TTC549 (cell line): ENCODE measurements at regions not wholly inside any gene's neighbourhood (a gene's known extent, or its start where the extent isn't known, plus 50 kb on each side); places are given as distances from the start of the nearest gene placed in this dataset.

Experiments used
- FAIRE-seq: peaks from 2 replicates; lab custom pipeline; 2012; peaks lifted over from hg19 to GRCh38; lab: Jason Lieb, UNC

DNA sequence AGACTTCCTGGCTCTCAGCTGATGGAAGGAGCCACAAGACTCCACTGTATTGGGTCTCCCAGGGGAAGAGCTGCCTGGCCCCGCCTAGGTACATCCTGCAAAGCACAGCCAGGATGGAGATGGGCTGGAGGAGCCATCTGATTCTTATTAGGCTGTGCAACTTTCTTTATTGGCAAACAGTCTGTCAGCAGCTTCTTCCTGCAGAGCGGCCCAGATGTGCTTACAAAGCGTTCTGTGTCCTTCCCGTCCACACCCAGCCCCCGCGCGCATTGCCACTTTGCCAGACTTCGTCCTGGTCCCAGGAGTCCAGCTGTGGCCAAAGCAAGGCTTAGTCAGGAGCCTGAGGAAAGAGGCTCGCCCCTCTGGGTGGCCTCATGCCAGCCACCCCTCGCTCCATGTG lies 409.3 kb downstream of the ZNF536 start:
- no peak for FAIRE-seq

DNA sequence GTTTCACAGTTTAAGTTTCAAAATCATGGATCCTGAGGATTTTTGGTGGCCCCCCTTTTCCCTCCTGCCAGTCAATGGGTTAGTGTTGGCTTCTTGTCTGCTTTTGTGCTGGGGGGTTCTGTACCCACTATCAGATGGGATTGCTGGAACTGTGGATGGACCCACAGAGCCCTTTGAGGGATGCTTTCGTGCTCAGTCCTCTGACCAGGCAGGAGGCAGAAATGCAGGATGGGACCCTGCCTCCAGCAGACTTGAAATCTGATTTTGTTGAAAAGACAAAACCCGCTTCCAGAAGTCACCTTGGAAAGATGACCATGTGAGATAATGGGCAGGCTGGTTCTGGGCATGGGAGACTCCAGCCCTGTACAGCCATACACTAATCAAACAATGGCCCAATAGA lies 408.9 kb downstream of the ZNF536 start:
- no peak for FAIRE-seq

DNA sequence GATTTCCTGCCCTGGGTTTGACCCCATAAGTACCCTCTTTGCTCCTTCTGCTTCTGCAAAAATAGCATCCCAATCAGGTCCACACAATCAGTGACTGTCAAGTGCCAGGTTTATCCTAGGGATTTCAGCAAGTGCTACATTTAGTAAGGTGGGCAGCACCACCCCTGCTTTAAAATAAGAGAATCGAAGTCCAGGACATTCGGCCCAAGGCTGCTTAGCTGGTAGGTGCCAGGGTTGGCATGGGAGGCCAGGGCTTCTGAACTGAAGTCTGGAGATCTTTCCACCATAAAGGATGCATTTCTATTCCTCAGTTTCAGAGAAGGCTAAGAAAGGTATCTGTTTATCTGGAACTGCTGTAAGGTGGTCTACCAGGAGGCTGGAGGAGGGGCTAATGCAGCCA lies 408.3 kb downstream of the ZNF536 start:
- FAIRE-seq, result no peak

DNA sequence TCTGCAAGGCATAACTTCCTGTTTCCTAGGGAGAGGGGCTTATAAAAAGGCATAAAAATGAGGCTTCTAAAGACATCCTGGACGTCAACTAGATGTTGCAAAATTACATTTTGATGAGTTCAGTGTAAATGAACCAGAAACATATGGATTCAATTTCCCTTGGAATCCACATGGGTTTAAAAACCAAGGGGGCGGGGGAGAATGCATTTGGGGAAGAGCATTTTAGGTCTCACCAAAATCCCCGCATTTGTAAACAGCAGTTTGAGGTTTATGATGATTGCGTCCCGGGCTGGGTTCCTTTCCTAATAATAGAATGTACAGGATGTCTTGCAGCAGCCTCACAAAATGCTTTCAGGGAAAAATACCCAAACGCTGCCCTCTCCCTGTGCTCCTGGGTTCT lies 407.8 kb downstream of the ZNF536 start:
- FAIRE-seq, result no peak

DNA sequence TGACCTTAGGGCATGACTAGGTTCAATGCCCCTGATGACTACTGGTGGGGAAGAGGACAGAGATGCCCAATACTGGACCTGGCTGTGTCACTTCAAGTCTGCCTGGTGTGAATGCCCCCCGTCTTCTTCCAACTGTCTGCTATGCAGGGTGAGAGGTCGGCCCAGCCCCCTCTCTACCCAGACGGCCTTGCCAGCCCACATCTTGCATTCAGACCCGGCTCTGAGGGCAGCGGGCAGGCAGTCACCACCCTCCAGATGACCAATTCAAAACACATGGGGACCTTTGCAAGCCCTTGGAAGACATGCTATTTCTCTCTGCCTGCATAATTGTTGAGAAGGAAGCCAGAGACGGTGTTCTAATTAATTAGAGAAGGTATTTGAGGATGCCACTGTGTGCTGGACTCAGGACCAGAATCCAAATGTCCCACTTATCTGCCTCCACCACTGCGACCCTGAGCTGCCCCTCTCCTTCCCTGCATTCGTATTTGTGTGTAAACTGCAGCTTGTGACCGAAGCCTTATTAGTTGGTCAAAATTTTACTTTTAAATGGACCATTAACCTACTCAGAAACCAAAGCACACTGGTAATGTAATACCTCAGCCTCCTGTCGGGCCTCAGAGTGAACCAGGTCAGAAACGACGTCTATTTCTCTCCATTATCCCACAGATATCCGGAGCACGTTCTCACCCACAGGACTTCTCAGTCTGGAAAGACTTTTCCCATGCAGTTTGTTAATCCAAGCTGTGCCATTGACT lies 407.0 kb downstream of the ZNF536 start:
- no peak for FAIRE-seq

DNA sequence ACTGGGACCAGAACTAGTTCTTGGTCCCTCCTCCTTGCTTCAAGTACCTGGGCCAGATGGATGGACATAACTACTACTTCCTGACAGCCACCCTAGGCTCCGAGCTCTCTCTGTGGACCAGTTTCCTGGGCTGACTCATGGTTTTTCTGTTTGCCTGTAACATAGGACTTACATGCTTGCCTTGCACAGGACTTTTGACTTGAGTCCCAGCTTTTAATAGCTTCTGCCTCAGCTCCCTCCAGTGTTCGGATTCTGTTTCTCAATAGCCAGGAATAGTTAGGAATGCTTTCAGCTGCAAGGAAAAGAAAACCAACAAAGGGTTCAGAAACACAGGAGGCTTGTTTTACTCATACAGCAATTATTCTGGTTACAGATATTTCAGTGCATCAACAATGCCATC lies 405.9 kb downstream of the ZNF536 start:
- FAIRE-seq, result no peak

DNA sequence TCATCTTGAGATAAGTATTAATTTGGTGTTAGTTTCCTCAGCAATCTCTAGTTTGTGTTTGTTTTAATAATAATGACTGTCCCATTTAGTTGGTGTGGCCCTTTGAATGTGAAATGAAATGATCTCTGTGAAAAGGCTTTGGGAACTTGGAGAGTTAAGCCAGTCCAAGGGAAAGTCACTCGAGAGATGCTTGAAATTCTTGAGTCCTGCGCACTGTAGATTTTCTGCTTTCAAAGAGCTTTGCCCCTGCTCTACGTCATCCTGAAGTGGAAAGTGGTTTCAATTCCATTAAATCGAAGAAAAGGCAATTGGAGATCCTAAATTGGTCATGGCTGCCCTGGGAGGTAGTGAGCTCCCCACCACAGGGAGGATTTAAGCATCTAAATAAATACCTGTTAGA lies 403.8 kb downstream of the ZNF536 start:
- no peak for FAIRE-seq

DNA sequence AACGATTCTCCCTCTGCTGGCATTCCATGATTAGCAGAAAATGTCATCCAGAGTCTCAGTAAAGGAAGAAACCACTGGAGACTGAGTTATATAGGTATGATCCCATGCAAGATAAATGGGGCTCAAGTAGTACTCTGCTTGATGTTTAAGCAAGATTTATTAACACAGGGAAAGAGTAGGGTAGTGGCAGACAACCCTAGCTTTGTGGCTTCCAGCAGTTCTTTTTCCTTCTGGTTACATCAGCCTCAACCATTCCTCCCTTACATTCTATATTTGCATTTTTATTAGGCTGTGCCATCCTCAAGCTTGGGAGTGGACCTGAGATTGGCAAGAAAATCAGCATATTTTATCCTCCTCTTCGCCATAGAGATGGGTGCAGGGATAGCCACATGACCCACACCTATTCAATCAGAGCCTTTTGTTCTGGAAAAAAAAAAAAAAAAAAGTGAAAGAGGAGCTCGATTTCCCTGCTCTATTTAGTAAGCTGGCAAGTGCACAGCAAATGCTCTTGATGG lies 402.1 kb downstream of the ZNF536 start:
- no peak for FAIRE-seq

DNA sequence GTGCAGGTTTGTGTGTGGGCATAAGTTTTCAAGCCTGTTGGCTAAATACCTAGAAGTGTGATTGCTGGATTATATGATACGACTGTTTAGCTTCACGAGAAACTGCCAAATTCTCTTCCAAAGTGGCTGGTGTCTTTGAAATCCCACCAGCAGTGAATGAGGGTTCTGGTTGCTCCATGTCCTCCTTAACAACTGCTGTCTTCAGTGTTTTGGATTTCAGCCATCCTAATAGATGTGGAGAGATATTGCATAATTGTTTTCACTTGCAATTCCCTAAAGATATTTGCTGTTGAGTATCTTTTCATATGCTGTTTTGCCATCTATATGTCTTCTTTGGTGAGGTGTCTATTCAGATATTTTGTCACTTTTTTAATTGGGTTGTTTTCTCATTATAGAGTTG lies 390.5 kb downstream of the ZNF536 start:
- FAIRE-seq, result no peak

DNA sequence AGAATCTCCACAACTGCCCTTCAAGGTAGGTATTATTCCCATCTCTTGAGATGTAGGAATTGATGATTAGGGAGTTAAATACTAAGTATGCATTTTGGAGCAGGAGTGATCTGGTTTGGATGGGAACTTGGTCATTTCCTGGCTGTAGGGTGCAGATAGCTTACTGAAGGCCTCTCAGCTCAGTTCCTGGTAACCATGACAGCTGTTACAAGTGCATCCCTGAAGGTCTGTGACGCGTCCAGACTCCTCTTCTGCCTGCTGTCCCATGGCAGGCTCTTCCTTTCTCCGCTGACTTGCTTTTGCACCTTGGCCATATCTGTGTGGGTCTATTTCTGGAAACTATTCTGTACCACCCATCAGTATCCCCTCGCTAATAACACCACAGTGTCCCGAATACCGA lies 387.8 kb downstream of the ZNF536 start:
- FAIRE-seq, result no peak

DNA sequence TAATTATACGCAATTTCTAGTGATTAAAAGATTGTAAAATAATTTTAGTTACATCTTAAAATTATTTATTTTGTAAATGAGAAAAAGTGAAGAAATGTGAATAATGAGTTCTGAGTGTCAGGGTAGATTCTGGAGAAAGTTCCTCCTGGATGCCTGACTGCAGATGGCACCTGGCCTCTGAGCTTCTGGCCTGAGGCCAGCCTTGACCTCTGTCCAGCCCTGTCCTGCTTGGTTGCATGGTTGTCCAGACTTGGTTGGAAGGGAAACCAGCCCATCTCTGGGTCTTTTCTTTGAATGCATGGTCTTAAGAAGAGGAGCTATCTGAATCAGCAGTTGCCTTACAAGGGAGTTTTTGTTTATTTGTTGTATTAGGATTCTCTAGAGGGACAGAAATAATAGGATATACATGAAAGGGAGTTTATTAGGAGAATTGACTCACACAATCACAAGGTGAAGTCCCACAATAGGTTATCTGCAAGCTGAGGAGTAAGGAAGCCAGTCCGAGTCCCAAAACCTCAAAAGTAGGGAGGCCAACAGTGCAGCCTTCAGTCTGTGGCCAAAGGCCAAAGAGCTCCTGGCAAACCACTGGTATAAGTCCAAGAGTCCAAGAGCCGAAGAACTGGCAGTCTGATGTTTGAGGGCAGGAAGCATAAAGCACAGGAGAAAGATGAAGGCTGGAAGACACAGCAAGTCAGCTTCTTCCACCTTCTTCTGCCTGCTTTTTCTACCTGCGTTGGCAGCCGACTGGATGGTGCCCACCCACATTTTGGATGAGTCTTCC lies 385.8 kb downstream of the ZNF536 start:
- FAIRE-seq, result no peak

DNA sequence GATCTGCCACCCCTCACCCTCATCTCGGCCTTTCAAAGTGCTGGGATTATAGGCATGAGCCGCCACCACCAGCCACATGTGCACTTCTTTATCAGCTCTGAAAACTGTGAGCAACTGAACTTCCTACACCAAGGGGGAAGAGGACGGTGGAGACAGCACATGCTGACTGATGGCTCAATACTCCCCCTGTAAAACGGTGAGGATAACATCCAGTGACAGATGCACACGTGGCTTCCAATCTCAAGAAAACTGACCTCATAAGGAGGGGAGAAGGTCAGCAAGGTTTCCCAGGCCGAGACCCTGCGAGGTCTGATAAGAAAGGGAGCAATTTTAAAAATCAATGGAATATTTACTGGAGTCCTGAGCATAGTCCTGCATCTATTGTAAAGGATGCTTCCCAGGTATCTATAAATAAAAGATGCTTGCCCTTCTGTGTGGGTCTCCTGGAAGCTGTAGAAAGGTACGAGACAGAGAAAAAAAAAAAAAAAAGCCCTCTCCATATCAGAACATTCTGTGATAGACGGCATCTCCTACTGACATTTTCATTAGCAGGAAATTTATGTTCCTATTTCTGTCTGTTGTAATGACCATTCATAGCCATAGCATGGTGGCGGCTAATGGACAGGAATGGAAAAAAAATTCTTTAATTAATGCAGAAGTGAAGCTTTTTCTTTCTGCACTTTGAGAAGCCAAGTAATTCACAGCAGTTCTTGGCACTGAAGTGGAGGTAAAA lies 385.1 kb downstream of the ZNF536 start:
- no peak for FAIRE-seq

DNA sequence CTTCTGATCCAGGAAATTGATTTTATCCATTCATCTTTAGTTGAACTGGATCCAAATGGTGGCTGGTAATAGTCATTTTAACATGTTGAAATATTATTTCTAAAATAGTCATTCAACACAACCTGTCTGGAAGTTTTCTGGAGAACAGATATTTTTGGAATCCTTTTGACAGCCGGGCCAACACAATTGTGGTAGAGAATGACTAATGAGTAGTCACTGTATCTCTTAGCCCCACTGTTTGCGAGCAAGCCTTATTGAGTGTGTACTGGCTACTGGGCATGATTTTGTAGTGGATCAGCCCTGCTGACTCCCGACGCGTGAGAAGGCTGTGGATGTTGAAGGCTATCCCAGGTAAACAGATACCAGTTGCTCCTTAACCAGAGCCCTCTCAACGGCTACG lies 383.4 kb downstream of the ZNF536 start:
- no peak for FAIRE-seq

DNA sequence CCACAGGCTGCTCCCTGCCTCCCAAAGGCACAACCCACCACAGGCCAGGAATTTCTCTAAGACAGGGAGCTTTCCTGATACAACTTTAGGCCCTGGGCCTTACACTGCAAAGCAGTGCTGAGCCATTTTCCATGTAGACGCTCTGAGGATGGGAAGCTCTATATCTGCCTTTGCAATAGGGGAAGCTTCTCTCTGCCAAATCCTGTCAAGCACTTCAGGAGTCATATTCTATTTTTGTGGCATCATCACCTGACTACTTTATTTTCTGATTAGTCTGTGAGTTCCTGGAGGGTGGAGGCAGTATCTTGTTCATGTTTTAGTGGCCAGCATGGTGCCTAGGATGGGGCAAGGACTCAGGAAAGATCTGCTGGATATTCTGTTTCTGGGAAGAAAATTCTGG lies 382.0 kb downstream of the ZNF536 start:
- FAIRE-seq, result no peak

DNA sequence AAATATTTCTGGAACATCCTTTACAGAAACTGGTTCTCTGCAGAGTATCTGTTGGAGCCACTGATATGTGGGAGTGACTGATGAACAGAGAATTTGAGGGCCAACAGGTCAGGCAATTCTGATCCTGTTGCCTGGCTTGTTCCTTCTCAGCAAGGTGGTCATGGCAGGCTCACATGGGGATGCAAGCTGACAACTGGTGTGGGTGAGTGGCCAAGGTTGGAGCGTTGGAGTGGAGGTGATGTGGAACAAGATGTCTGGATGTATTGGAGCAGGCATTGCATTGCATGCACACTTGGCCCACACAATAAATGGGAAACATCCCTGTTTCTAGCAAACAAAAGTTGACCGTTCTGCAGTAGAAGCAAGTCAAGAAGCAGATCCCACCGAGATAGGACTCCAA lies 380.7 kb downstream of the ZNF536 start:
- no peak for FAIRE-seq

DNA sequence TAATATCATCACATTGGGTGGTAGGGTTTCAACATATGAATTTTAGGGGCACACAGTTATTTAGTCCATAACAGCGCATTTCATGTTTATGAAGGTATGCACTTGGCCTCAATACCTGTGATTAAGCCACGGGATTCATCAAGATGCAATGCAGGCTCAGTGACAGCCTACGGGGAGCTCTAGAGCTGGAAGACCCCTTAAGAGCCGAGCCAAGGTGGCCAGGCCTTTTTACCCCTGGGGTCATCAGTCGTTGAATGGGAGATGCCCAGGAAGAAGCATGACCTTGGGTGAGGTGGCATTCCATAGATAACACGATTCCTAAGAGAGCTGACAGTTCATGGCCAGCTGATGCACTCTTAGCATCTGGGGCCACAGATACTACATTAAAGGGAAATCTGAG lies 380.0 kb downstream of the ZNF536 start:
- FAIRE-seq, result no peak

DNA sequence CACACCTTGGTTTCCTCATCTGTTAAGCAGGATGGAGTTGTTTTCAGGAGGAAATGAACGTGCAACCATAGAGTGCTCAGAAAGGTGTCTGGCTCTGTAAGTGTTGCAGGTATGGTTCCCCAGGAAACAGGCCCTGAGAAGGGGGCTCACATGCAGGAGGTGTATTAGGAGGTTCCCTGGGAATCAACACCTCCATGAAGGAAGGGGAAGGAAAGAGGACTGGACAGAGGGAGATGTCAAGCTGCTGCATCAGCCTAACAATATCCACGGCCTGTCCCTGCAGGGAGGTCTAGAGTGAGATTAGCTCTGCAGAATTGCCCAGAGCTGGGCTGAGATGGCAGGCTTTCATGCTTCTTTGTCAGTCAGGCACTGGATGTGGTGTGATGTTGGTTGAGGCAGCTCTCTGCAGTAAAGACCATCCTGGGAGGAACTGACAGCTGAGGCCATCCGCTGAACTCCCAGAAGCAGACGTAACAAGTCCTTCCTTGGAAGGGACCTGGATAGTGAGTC lies 373.3 kb downstream of the ZNF536 start:
- FAIRE-seq, result no peak

DNA sequence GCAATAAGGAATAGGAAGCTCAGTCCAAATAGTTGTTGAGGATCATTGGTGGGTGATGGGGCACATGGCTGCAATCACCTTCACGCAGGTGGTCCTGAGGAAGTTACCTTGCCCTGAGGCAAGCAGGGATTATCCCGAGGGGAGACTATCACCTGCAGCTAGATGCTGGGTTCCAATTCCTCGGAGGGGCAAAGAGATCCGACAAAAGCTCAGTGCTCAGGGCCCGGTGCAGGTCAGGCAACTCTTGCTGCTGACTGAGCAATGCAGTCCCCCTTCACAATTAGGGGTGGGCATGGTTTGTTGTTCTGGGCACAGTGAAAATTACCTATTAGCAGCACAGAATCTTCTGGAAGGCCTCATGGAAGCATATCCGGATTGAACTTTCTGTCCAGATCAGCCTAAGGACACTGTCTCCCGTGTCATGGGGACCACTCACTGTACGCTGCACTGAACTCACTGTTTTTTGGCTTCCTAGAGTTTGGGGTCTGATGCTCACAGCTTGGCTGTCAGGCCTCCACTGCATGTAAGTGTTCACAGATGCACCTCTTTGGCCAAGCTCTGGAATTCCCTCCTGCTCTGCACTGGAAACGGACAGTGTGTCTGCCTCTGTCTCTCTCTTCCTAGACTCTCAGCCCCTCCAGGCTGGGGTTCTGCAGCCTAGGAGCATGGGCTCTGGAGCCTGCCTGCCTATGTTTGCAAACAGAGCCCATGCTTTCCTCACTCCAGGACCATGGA lies 372.7 kb downstream of the ZNF536 start:
- no peak for FAIRE-seq

DNA sequence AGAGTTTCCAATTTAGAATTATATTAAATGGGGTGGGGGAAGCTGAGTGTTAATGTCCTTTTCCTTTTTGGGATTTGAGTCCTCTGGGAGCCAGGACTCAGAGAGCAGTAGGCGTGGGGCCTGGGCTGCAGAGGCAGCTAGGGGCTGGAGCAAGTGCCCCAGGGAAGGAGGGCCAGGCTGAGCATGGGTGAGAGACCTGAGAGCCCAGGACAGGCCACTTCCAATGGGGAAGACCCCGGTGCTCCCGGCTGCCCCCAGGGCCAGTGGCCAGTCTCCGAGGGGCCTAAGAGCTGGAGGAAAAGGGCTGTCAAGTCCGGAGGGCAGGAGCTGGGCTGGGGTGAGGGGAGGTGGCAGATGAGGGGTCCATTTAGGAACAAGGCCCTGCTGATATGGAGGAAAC lies 371.5 kb downstream of the ZNF536 start:
- FAIRE-seq, result no peak

DNA sequence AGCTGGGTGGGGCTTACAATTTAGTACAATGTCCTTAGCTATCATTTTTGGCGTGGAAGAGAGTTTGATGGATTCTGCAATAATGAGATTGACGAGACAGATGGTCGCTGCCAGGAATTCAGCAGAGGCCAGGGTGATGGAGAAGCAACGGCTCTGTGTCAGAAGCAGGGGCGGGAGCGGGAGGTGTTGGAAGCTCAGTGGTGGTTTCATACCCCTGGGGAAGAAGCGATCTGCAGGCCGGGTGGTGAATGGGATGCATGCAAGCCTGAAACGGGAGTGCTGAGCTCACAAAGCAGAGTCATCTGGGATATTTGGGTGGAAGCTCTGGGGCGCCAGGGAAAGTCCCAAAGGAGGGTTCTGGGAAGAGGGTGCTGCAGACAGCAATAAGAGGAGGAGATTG lies 370.8 kb downstream of the ZNF536 start:
- no peak for FAIRE-seq

DNA sequence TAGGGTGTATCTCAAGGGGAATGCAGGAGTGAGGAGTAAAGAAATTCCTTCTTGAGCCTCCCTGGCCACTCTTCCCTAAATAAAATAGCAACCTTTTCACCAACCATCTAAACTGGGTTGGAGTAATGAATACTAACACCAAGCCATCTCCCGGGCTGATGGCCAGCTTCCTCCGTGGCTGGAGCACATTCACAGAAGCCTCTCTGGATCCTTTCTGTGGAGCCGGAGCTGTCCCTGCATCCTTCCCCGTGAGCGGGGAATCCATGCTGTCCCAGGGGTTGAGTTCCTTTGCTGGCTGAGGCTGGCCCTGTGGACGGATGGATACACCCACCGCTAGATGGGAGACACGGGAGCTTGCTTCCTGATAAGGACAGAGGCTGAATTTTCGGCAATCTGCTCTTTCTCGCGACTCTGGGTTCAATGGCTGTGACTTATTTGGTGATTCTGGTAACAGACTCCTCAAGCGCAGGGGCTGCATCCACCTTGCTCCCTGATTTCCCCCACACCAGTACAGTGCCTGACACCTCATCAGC lies 370.3 kb downstream of the ZNF536 start:
- no peak for FAIRE-seq

DNA sequence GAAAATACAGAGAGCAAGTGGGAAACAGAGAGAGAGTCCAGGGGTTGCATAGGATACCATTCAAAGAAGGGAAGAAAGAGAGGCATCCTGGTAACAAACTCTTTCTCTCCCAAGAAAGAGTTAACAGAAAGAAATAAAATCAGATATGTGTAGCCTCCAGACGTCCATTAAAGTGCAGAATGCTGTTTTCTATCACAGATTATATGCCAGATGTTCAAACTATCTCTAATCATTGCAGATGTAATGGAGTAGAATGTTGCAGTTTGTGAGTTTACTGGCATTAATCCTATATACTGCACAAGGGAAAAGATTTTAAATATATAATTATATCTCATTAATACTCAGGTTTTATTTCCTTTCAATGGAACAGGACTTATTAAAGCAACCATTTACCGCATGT lies 369.4 kb downstream of the ZNF536 start:
- no peak for FAIRE-seq
